Heart left ventricle (tissue), 16 donors: ENCODE measurements at regions not wholly inside any gene's neighbourhood (a gene's known extent, or its start where the extent isn't known, plus 50 kb on each side); places are given as distances from the start of the nearest gene placed in this dataset.

ENCODE experiments used
- ATAC-seq, 4 donors: fragments of 200-7000 bp; cut with Tn5 transposase; one replicate each; pipeline ENCODE4 v1.9.1; 2020 to 2022; ENCODE audit warnings: moderate library complexity in 4 of 4, mild to moderate bottlenecking in 3 of 4, moderate number of reproducible peaks in 1 of 4
- DNase-seq, 5 donors: peaks; one replicate each; pipeline ENCODE4 v3.0.0-alpha.2; 2020
- H3K27ac ChIP-seq, 12 donors: fragments of 200-600 bp; sonication (generic) in 4 of 12; one replicate each; pipeline versions ENCODE4 v1.5.0 to v1.8.0; 2016 to 2022; ENCODE audit warnings: mild to moderate bottlenecking in 2 of 12
- H3K27me3 ChIP-seq, 9 donors: fragments of 200-600 bp; sonication (generic) in 2 of 9; one replicate each; pipeline versions ENCODE4 v1.5.1 to v1.8.0; 2016 to 2022; ENCODE audit warnings: mild to moderate bottlenecking in 3 of 9
- H3K36me3 ChIP-seq, 9 donors: fragments of 200-600 bp; sonication (generic) in 2 of 9; one replicate each; pipeline versions ENCODE4 v1.5.0 to v1.8.0; 2018 to 2022; ENCODE audit warnings: mild to moderate bottlenecking in 2 of 9
- H3K4me1 ChIP-seq, 12 donors: fragments of 200-600 bp; sonication (generic) in 4 of 12; one replicate each; pipeline versions ENCODE4 v1.5.0 to v1.8.0; 2016 to 2022; ENCODE audit warnings: mild to moderate bottlenecking in 3 of 12
- H3K4me3 ChIP-seq, 12 donors: fragments of 200-600 bp; sonication (generic) in 4 of 12; one replicate each; pipeline versions ENCODE4 v1.5.0 to v1.8.0; 2017 to 2022; ENCODE audit warnings: mild to moderate bottlenecking in 9 of 12, moderate library complexity in 4 of 12
- H3K9me3 ChIP-seq, 12 donors: fragments of 200-600 bp; sonication (generic) in 4 of 12; one replicate each; pipeline versions ENCODE4 v1.5.0 to v1.8.0; 2016 to 2022; ENCODE audit warnings: mild to moderate bottlenecking in 1 of 12
- POLR2A ChIP-seq, 2 donors: fragments of 450-650 bp; IDR thresholded peaks; one replicate each; pipeline ENCODE4 v1.6.1; 2017; ENCODE audit warnings: antibody characterized with exemption in 2 of 2, mild to moderate bottlenecking in 2 of 2, moderate library complexity in 2 of 2
- WGBS, 4 donors: extraction: QIAGEN DNeasy Blood & Tissue Kit in 2 of 4; methylation state at CpG; one replicate each; pipeline versions ENCODE4 v1.1.5 to v1.1.7; 2013 to 2018; 5-methylcytosine and 5-hydroxymethylcytosine counted together
- intact Hi-C, 10 donors: fragments of 100-400 bp; cut with DNase I; formaldehyde crosslinking; loops; one replicate each; pipeline versions ENCODE4 v1.11.1 to v1.14.2; 2022
- TF ChIP-seq, protein P1 (sequence below), 12 donors: fragments of 200-600 bp; sonication (generic) in 4 of 12; IDR thresholded peaks; one replicate each; pipeline versions ENCODE4 v1.5.0 to v1.8.0; 2018 to 2022; ENCODE audit warnings: antibody characterized with exemption in 12 of 12, mild to moderate bottlenecking in 5 of 12
- donor health status: ischemic (EF 13 %, LVEDD 7.1; RV severe dilation, severe dysfunction).
- donor health status: healthy with polysubstance abuse.
- donor health status: DM: no; HTN: yes; CAD: no.
- donor health status: DM: no; HTN: no; CAD: no.
- donor health status: ischemic (EF 25% LVEDD 6.9; RV normal size, moderate dysfunction).
- donor health status: ischemic (EF 25% LVEDD 5.7; RV mildly dilated, moderate dysfunction).
- donor health status: healthy.
- donor health status: DM: yes; HTN: yes; CAD: no.
- donor health status: ischemic (EF 35%, LVEDD 5.7; RV mildly dilated, moderate dysfunction).
- donor health status: nonischemic (EF 11% LVEDD 7.7; RV severe dilation, severe dysfunction).
- donor health status: DM: yes; HTN: yes; CAD: no.
- donor health status: PGD.
- donor health status: ischemic (EF 29% LVEDD 5.4; RV normal size, mild dysfunction).
- donor health status: nonischemic (EF 23%, LVEDD 6.1; RV moderate dilation, normal function).

DNA sequence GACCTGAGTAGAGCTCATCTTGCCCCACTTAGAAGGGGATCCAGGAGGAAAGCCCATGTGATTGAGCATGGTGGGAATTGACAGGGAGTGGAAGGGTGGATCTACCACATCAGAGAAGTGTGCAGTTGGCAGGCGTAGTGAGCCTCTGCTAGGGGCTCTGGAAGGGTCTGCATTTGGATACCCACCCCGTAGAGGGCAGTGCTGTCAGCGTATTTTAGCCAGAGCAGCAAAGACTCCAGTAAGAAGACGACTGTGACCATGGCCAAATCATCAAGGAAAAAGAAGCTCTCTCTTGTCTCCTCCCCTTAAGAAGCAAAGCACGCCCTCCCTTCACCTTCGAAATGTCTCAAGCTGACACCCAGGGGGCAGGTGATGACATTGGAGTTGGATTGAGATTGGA lies 68.8 kb upstream of the INHBA start:
- no peak overlapping the region for H3K4me3 ChIP-seq
- no peak overlapping the region for H3K27ac ChIP-seq
- WGBS, 4 donors, result 63 to 76% (median 70%) methylated on average over 5 to 6 of the region's 6 CpGs
- TF ChIP-seq, protein P1, sequence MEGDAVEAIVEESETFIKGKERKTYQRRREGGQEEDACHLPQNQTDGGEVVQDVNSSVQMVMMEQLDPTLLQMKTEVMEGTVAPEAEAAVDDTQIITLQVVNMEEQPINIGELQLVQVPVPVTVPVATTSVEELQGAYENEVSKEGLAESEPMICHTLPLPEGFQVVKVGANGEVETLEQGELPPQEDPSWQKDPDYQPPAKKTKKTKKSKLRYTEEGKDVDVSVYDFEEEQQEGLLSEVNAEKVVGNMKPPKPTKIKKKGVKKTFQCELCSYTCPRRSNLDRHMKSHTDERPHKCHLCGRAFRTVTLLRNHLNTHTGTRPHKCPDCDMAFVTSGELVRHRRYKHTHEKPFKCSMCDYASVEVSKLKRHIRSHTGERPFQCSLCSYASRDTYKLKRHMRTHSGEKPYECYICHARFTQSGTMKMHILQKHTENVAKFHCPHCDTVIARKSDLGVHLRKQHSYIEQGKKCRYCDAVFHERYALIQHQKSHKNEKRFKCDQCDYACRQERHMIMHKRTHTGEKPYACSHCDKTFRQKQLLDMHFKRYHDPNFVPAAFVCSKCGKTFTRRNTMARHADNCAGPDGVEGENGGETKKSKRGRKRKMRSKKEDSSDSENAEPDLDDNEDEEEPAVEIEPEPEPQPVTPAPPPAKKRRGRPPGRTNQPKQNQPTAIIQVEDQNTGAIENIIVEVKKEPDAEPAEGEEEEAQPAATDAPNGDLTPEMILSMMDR (IDR thresholded peaks at IDR 0.05), result no peak
- TF ChIP-seq POLR2A (IDR thresholded peaks at IDR 0.05), result no peak
- no peaks in the 10 kb centered on the region for H3K4me1 ChIP-seq
- no peaks in the 10 kb centered on the region for H3K36me3 ChIP-seq
- ATAC-seq (no peak), DNase-seq (no peak)
- H3K27me3 ChIP-seq, result no peaks in the 10 kb centered on the region
- no peaks in the 10 kb centered on the region for H3K9me3 ChIP-seq
- intact Hi-C loops, result no loop called here

DNA sequence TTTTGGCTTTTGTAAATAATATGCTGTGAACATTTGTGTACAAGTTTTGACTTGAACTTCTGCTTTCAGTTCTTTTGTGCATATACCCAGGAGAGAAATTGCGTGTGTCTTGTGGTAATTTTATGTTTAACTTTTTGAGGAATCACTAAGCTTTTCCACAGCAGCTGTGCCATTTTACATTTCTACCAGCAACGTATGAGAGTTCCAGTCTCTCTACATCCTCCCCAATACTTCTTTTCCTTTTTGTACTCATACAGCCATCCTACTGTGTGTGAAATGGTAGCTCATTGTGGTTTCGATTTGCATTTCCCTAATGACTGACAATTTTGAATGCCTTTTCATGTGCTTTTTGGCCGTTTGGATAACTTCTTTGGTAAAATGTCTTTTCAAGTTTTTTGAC lies 66.3 kb upstream of the INHBA start:
- Histone ChIP-seq H3K4me3 (no peak overlapping the region), H3K27me3 (no peaks in the 10 kb centered on the region), H3K9me3 (no peaks in the 10 kb centered on the region), H3K4me1 (no peaks in the 10 kb centered on the region), H3K36me3 (no peaks in the 10 kb centered on the region), H3K27ac (no peak overlapping the region)
- TF ChIP-seq, protein P1 (IDR thresholded peaks at IDR 0.05), result no peak
- no peak for TF ChIP-seq POLR2A (IDR thresholded peaks at IDR 0.05)
- intact Hi-C loops, result no loop called here
- ATAC-seq (no peak), DNase-seq (no peak)
- WGBS, 4 donors, result 84 to 89% (median 87%) methylated on average over 4 of the region's 4 CpGs

DNA sequence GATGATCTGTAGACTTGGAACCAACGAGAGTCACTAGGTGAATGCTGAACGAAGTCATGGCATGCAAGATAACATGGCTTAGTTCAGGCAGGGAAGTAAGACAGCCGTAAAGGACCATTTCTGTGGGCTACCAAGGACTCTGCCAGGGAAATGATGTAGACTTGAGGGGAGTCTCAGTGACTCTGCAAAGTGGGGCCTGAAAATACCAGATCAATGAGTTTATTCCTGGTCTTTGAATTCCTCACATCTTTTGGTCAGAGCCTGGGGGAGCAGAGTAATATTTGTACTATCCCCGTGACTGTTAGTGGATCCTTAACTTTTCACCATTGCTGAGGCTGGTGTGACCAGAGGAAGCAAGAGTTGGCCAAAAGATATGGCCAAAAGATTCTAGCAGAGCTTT lies 60.7 kb upstream of the INHBA start:
- H3K9me3 ChIP-seq, result no peaks in the 10 kb centered on the region
- TF ChIP-seq, protein P1 (IDR thresholded peaks at IDR 0.05), result no peak
- TF ChIP-seq POLR2A (IDR thresholded peaks at IDR 0.05), result no peak
- intact Hi-C loops, result no loop called here
- DNase-seq (no peak), ATAC-seq (no peak)
- 86 to 91% (median 89%) methylated on average over 4 of the region's 4 CpGs for WGBS, 4 donors
- no peak overlapping the region for H3K27ac ChIP-seq
- no peak overlapping the region for H3K4me3 ChIP-seq
- H3K27me3 ChIP-seq, result no peaks in the 10 kb centered on the region
- H3K4me1 ChIP-seq, result no peaks in the 10 kb centered on the region
- H3K36me3 ChIP-seq, result no peaks in the 10 kb centered on the region

DNA sequence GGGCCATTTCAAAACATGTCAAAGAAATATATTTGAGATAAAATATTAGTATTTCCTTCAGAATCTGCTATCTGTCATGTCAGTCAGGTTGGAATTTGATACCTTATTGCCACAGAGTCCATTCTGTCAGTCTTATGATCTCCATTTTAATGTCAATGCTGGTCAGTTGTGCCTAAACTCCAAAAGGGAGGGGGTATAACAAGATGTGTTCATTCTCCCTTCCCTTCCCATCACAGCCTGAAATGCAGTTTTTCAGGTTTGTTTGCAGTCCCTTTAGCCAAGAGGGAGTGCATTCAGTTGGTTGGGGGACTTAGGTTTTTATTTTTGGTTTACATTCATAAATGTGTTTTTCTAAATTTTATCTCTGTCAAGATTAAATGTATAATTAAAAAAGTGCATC lies 59.8 kb upstream of the INHBA start:
- H3K9me3 ChIP-seq, result peaks cover 0 to 3% (median 0%) of the 10 kb centered on the region in 12 donors
- H3K4me3 ChIP-seq, result no peak overlapping the region
- H3K36me3 ChIP-seq, result no peaks in the 10 kb centered on the region
- DNase-seq, result no peak
- intact Hi-C loops, result no loop called here
- no peak for ATAC-seq
- TF ChIP-seq, protein P1 (IDR thresholded peaks at IDR 0.05), result no peak
- TF ChIP-seq POLR2A (IDR thresholded peaks at IDR 0.05), result no peak
- no peaks in the 10 kb centered on the region for H3K27me3 ChIP-seq
- no peak overlapping the region for H3K27ac ChIP-seq
- H3K4me1 ChIP-seq, result no peaks in the 10 kb centered on the region
